Neural cell (in vitro differentiated cells): ENCODE measurements at regions not wholly inside any gene's neighbourhood (a gene's known extent, or its start where the extent isn't known, plus 50 kb on each side); places are given as distances from the start of the nearest gene placed in this dataset.

Source experiments
- H2AFZ ChIP-seq: fragments of 200-600, 300-800 bp; sonication (generic), shearing (Covaris generic); 2 replicates; pipeline ENCODE4 v1.6.0; 2014; ENCODE audit warnings: low read depth, mild to moderate bottlenecking, antibody characterized with exemption, low read length, moderate library complexity
- H3F3A ChIP-seq: fragments of 200-600 bp; shearing (Covaris generic); 2 replicates; pipeline ENCODE4 v1.6.1; 2016; ENCODE audit warnings: mild to moderate bottlenecking, moderate library complexity, mixed read lengths, antibody characterized with exemption, low read length; ENCODE audit not compliant: insufficient read depth, poor library complexity, severe bottlenecking
- H3K27ac ChIP-seq: fragments of 200-600, 300-800 bp; sonication (generic), shearing (Covaris generic); 2 replicates; pipeline ENCODE4 v1.5.1; 2014; ENCODE audit warnings: mild to moderate bottlenecking, low read length, moderate library complexity
- H3K27me3 ChIP-seq: fragments of 300-800, 200-600 bp; sonication (generic), shearing (Covaris generic); 2 replicates; pipeline ENCODE4 v1.6.0; 2014; ENCODE audit warnings: mild to moderate bottlenecking, low read depth, low read length, moderate library complexity; ENCODE audit not compliant: insufficient read depth
- H3K36me3 ChIP-seq: fragments of 300-800, 200-600 bp; sonication (generic), shearing (Covaris generic); 2 replicates; pipeline ENCODE4 v1.5.1; 2014; ENCODE audit warnings: mild to moderate bottlenecking, antibody characterized with exemption, low read length, moderate library complexity; ENCODE audit not compliant: insufficient read depth
- H3K4me2 ChIP-seq: fragments of 300-800, 200-600 bp; sonication (generic), shearing (Covaris generic); 2 replicates; pipeline ENCODE4 v1.6.0; 2014; ENCODE audit warnings: mild to moderate bottlenecking, low read length
- H3K4me3 ChIP-seq: fragments of 300-800, 200-600 bp; sonication (generic), shearing (Covaris generic); 2 replicates; pipeline ENCODE4 v1.5.1; 2014; ENCODE audit warnings: mild to moderate bottlenecking, low read length, moderate library complexity
- H3K79me2 ChIP-seq: fragments of 200-600 bp; shearing (Covaris generic); replicated peaks from 2 replicates; pipeline ENCODE4 v1.6.0; 2014; ENCODE audit warnings: mild to moderate bottlenecking, low read length, moderate library complexity; ENCODE audit not compliant: insufficient read depth
- H3K9ac ChIP-seq: fragments of 300-800, 200-600 bp; sonication (generic), shearing (Covaris generic); 2 replicates; pipeline ENCODE4 v1.6.1; 2016; ENCODE audit warnings: mild to moderate bottlenecking, low read length, mixed read lengths
- H3K9me2 ChIP-seq: fragments of 200-600 bp; shearing (Covaris generic); 2 replicates; pipeline ENCODE4 v1.6.1; 2016; ENCODE audit warnings: mild to moderate bottlenecking, low read length, mixed read lengths; ENCODE audit not compliant: insufficient read depth
- H3K9me3 ChIP-seq: fragments of 200-600, 300-800 bp; sonication (generic), shearing (Covaris generic); 2 replicates; pipeline ENCODE4 v1.6.1; 2016; ENCODE audit warnings: mild to moderate bottlenecking, mixed run types, low read length, moderate library complexity, mixed read lengths
- H4K20me1 ChIP-seq: fragments of 200-600 bp; shearing (Covaris generic); 2 replicates; pipeline ENCODE4 v1.6.1; 2016; ENCODE audit warnings: mild to moderate bottlenecking, mixed run types; ENCODE audit not compliant: insufficient read depth
- CTCF ChIP-seq: fragments of 450-650 bp; IDR thresholded peaks from 2 replicates; pipeline ENCODE4 v1.5.1; 2014; ENCODE audit warnings: antibody characterized with exemption, mild to moderate bottlenecking, moderate library complexity; ENCODE audit not compliant: poor library complexity, severe bottlenecking
- EP300 ChIP-seq: fragments of 450-650 bp; conservative IDR thresholded peaks from 2 replicates; pipeline ENCODE4 v1.6.1; 2014; ENCODE audit warnings: antibody characterized with exemption, mild to moderate bottlenecking, moderate library complexity; ENCODE audit not compliant: poor library complexity, severe bottlenecking
- EZH2 ChIP-seq: fragments of 200-600, 300-800 bp; shearing (Covaris generic), sonication (generic); IDR thresholded peaks from 2 replicates; pipeline ENCODE4 v1.6.1; 2014; ENCODE audit warnings: antibody characterized with exemption, low read length, borderline replicate concordance, mild to moderate bottlenecking; ENCODE audit not compliant: insufficient read depth, poor library complexity, severe bottlenecking
- MXI1 ChIP-seq: fragments of 450-650 bp; conservative IDR thresholded peaks from 2 replicates; pipeline ENCODE4 v1.6.1; 2014; ENCODE audit warnings: antibody characterized with exemption, mild to moderate bottlenecking; ENCODE audit not compliant: poor library complexity, severe bottlenecking
- POLR2AphosphoS5 ChIP-seq: IDR thresholded peaks from 2 replicates; pipeline ENCODE4 v1.6.1; 2012
- RAD21 ChIP-seq: fragments of 450-650 bp; conservative IDR thresholded peaks from 2 replicates; pipeline ENCODE4 v1.6.1; 2014; ENCODE audit warnings: antibody characterized with exemption, mild to moderate bottlenecking, moderate library complexity
- REST ChIP-seq: IDR thresholded peaks from 2 replicates; pipeline ENCODE4 v1.6.1; 2012; ENCODE audit warnings: borderline replicate concordance
- SMC3 ChIP-seq: fragments of 450-650 bp; conservative IDR thresholded peaks from 2 replicates; pipeline ENCODE4 v1.6.1; 2014; ENCODE audit warnings: antibody characterized with exemption, mild to moderate bottlenecking, moderate library complexity; ENCODE audit not compliant: poor library complexity
- TAF1 ChIP-seq: IDR thresholded peaks from 2 replicates; pipeline ENCODE4 v1.6.1; 2012; ENCODE audit warnings: low read depth

- Histone ChIP-seq H2AFZ (no peak overlapping the region), H3K9me2 (no peaks in the 10 kb centered on the region), H3K9ac (no peak overlapping the region), H3K4me2 (no peak overlapping the region), H3K9me3 (no peaks in the 10 kb centered on the region), H3K36me3 (no peaks in the 10 kb centered on the region), H4K20me1 (no peaks in the 10 kb centered on the region), H3K27ac (no peak overlapping the region), H3K27me3 (no peaks in the 10 kb centered on the region), H3F3A (no peaks in the 10 kb centered on the region), H3K79me2 (no peaks in the 10 kb centered on the region), H3K4me3 (no peak overlapping the region)
- no peak for TF ChIP-seq MXI1
- no peak for TF ChIP-seq RAD21
- TF ChIP-seq EZH2, result no peak
- TF ChIP-seq TAF1, result no peak
- TF ChIP-seq EP300, result no peak
- no peak for TF ChIP-seq SMC3
- TF ChIP-seq REST, result no peak
- no peak for TF ChIP-seq POLR2AphosphoS5
- TF ChIP-seq CTCF, result no peak
Observed at GRCh38 chr4:177729681-177730080, 287.4 kb upstream of the AGA start.

GRCh38 chr4:177737387-177737940, 295.2 kb upstream of the AGA start:
- TF ChIP-seq EP300 (no peak), POLR2AphosphoS5 (no peak), SMC3 (no peak), RAD21 (no peak), CTCF (no peak), TAF1 (no peak), REST (no peak), EZH2 (no peak), MXI1 (no peak)
- Histone ChIP-seq H3K9me2 (no peaks in the 10 kb centered on the region), H4K20me1 (no peaks in the 10 kb centered on the region), H3K36me3 (no peaks in the 10 kb centered on the region), H3F3A (no peaks in the 10 kb centered on the region), H3K9ac (no peak overlapping the region), H3K4me2 (no peak overlapping the region), H2AFZ (no peak overlapping the region), H3K4me3 (no peak overlapping the region), H3K27ac (no peak overlapping the region), H3K79me2 (no peaks in the 10 kb centered on the region), H3K9me3 (no peaks in the 10 kb centered on the region), H3K27me3 (no peaks in the 10 kb centered on the region)
